Ishikawa (cell line): ENCODE measurements at regions not wholly inside any gene's neighbourhood (a gene's known extent, or its start where the extent isn't known, plus 50 kb on each side); places are given as distances from the start of the nearest gene placed in this dataset.

ENCODE experiments used
- TEAD4 ChIP-seq: IDR thresholded peaks from 2 replicates; pipeline ENCODE4 v1.6.1; 2012
- USF1 ChIP-seq: IDR thresholded peaks from 2 replicates; pipeline ENCODE4 v1.6.1; 2012

DNA sequence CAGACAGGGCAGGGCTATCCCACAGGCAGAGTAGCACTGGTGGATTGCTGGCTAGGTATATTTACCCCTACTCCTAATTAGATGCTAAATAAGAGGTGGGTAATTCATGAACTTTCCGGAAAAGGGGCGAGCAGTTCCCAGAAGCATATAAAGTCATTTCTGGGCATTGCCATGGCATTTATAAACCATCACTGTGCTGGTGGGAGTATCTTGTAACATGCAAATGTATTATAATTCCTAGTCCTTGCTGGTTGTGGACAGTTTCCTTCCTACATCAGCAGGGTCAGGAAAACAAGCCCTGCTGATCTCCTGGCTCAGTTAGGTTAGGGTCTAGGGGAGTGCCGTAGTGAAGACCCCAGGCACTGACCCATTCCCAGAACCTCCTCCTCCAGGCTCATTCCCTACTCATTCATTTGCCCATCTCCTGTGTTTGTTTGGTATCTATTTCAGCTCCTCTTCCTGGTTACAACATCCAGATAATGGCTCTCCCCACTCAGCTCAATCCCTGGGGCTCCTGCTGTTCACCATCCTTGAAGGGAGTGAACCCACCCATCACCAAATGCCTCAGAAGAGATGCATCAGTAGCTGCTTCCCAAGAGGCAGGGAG is 282.7 kb downstream of the SRBD1 start:
- TF ChIP-seq TEAD4 (no peak), USF1 (no peak)
